ENCODE measurements at regions not wholly inside any gene's neighbourhood (a gene's known extent, or its start where the extent isn't known, plus 50 kb on each side); places are given as distances from the start of the nearest gene placed in this dataset.

DNA sequence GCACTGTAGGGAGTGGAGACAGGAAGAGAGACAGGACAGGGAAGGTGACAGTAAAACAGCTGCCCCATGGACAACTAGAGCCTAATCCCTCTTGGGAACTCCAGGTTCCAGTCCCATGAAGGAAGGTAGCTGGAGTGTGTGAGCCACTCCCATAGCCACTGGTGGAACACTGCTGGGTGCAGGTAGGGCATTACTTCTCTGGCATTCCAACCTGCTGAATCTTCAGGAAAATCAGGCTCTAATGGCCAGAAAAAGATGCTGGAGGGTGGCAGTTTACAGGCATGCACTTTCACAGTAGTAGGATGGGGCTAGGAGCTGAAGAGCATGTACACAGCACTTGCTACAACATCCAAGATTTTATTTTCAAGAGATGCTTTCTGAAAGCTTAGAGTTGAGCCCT, 259.4 kb downstream of the AUH start:
- no peak for DNase-seq

- no peak for DNase-seq
These were observed 257.8 kb downstream of the AUH start for GRCh38 chr9:91103931-91104330.

DNA sequence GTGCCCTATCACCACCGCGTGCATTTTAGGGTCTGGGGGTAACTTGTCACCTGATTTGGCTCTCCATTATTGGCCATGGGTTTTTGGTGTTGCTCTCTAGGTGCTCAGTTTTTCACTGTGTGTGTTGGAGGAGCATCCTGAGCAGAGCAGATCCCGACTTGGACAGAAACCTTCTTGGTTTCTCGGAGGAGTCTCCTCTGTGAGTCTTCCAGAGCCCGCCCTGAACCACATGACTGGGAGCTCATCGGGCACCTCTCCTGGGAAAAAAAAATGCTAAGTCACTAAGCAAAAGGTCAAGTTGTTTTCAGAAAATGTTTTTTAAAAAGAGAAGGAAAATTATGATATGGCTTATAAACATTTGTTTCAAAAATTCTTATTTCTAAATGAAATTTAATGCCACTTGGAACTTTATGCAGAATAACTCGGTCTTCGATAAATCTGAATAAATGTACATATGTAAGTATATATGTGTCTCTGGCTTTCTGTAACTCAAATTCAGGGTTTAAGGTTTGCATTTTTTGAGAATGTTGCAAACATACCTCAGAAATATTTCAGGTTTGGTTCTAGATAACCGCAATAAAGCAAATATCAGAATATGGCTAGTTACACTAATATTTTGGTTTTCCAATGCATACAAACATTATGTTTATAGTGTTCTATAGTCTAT, 255.2 kb downstream of the AUH start:
- DNase-seq, result no peak

DNA sequence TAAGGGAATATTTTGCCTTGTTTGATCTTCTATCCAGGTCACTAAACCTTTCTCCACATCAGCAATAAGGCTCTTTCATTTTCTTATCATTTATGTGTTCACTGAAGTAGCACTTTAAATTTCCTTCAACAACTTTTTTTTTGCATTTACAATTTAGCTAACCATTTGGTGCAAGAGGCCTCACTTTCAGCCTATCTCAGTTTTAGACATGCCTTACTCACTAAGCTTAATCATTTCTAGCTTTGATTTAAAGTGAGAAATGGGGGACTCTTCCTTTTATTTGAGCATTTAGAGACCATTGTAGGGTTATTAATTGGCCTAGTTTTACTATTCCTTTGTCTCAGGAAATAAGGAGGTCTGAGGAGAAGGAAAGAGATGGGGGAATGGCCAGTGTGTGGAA, 250.5 kb downstream of the AUH start:
- no peak for DNase-seq

DNA sequence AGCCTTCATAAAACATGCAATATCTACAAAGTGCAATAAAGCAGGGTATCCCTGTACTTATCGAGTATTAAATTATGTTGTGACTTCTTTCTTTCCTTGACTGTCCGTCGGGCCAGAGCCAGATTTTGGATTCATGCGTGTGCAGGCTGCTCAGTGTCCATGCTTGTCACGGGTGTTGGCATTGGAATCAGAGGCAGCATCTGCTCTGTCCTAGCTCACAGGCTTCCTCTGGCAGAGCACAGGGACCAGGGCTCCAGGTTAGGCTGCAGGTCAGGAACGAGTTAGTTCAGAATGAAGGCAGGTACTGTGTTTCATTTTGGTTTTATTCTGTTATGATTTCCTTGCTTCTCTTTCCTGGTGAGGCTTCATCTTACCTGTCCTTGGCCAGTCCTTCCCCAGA, 249.8 kb downstream of the AUH start:
- DNase-seq, result no peak

DNA sequence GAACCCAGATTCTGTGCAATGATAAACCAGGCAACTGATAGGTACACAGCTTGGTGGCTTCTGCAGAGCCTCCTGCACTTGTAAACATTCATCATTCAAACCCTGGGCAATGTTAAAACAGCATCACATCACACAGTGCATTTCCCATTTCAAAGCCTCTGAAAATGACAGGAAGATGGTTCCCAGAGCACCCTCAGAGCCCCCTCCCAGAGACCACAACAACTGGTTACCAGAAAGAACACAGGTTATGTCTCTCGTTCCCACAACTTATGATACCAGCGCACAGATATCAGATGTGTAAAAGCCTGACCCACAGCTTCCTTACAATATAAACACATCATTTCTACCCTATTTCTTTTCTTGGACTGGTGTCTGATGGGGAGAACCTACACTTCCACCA, 248.7 kb downstream of the AUH start:
- no peak for DNase-seq

DNA sequence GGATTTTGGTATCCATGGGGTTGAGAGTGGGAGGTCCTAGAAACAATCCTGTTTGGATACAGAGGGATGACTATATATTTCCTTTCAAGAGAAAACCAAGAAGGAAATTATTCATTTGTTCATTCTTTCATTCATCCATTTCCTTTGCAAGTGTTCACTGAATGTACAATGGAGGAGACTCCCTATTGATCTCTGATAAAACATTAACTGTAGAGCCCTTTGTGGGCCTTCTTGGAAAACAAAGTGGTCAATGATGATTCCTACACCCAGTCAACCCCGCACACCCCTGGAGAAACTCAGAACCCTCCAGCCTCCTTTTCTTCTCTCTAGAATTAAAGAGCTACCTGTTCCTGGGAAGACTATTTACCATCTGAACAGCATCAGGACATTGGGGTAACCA, 247.3 kb downstream of the AUH start:
- no peak for DNase-seq

GRCh38 chr9:91116211-91116610, 245.5 kb downstream of the AUH start:
- no peak for DNase-seq

DNA sequence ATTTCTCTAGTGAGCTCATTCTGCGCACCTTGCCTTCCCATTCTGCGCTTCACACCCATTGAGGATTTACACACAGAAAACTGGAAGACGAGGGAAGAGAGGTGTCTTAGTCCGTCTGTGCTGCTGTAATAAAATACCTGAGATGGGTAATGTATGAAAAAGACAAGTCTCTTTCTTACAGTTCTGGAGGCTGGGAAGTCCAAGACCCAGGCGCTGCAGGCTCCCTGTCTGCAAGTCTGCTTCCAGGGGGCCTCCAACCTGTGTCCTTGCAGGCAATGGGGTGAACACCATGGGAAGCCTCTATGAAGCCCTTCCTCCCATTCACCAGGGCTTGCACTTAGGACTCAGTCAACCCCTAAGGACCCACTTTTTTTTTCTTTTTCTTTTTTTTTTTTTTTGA, 245.0 kb downstream of the AUH start:
- DNase-seq, result no peak

GRCh38 chr9:91117474-91117891, 244.2 kb downstream of the AUH start:
- DNase-seq, result no peak

DNA sequence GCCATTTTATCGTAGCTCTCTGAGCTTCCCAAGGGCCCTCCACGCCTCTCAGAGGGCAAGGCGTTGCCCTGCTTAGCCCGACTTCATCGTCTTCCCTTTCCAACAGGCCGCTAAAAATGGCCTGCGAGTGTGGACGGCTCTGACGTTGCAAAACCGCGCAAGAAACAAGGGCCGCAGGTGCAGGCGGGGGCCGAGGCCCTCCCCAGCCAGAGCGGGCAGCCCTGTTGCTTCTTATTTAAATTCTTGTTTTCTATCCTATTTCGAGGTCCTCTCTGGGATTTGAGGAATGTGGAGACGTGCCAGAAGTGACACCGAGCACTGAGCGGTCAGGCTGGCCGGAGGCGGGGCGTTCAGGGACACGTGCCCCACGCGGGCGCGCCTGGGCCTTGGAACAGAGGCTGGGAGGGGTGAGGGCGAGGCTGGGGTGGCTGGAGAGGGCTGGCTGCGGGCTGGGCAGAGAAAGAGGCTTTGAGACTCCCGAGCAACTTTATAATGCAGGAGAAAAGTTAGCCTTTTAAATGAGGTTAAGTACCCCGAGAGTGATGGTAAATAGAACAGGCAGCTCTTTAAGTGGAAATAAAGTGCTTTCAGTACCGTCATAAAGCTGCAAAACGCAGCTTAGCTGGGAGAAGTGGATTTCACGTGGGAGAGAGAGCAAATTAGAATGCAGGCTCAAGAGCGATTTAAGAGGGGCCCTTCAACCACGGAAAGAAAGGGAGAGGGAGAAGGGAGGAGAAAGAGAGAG, 243.6 kb downstream of the AUH start:
- DNase-seq, result no peak

GRCh38 chr9:91118704-91119025, 243.1 kb downstream of the AUH start:
- no peak for DNase-seq

DNA sequence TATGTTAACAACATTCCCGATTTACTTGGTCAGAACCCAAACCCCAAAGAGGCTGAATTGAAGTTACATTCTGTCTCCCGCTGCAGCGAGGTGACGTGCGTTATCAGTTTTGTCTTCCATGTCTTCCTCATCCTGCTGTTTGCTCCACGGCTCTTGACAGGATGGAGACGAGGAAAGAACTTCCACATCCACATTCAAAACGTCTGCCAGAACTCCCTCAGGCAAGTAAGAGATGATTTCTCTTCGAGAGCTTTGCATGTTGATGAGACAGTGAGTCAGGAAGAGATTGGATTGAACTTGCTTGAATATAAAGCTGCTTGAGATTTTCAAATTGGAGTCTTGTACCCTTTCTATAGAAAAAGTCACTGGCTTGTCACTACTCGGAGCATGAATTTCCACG, 242.6 kb downstream of the AUH start:
- no peak for DNase-seq

GRCh38 chr9:91119679-91120078, 242.0 kb downstream of the AUH start:
- no peak for DNase-seq

GRCh38 chr9:91120200-91120599, 241.5 kb downstream of the AUH start:
- DNase-seq, result no peak

DNA sequence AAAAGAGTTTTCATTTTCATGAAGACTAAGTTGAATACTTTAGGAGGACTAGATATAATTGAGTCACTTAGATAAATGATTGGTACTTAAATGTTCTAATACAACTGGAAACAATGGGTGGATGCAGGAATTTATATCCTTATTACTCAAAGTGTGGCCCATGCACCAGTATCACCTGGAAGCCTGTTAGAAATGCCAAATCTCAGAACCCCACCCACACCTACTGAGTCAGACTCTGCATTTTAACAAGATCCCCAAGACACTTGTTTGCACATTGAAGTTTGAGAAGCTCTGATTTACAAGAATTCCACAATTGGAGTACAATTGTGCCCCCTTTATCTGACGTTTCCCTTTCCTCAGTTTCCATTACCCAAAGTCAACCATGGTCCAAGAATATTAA, 239.0 kb downstream of the AUH start:
- no peak for DNase-seq

GRCh38 chr9:91126761-91127445, 234.8 kb downstream of the AUH start:
- no peak for DNase-seq

- no peak for DNase-seq
These were observed 234.1 kb downstream of the AUH start for GRCh38 chr9:91127653-91128052.

DNA sequence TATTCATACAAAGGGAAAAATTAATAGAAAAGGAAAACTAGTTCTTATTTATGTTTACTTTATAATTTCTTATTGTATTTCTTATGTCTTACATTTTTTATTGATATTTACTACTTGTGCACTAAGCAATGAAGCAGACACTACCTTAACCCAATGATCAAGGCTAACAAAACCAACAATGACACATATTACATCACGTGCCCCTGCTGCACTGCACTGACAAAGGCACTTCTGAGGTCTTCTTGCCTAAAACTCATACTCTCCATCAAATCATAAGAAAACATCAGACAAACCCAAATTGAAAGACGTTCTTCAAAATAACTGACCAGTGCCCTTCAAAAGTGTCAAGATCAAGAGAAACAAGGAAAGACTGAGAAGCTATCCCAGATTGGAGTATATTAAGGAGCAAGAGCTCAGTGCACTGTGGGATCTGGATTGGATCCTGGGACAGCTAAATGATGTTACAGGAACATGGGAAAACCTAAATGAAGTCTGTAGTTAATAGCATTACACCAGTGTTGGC, 230.9 kb downstream of the AUH start:
- DNase-seq, result no peak

- DNase-seq, result no peak
These were observed 230.3 kb downstream of the AUH start for GRCh38 chr9:91131433-91131839.

DNA sequence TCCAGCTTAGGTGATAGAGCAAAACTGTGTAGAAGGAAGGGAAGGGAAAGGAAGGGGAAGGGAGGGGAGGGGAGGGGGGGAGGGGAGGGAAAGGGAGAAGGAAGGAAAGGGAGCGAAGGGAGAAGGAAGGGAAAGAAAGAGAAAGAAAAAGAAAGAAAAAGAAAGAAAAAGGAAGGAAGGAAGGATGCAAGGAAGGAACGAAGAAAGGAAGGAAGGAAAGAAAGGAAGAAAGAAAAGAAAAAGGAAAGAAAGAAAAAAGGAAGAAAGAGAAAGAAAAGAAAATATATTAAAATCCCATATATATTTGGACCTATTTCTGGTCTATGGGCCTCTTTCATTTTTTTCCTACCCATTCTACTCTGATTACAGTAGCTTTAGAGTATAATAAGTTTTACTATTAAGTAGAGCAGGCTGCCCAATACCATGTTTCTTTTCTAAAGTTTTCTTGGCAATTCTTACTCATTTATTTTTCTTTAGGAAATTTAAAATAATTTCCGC, 229.1 kb downstream of the AUH start:
- no peak for DNase-seq

GRCh38 chr9:91134608-91135007, 227.1 kb downstream of the AUH start:
- no peak for DNase-seq

GRCh38 chr9:91137391-91137790, 224.3 kb downstream of the AUH start:
- DNase-seq, result no peak

GRCh38 chr9:91138760-91139159, 223.0 kb downstream of the AUH start:
- no peak for DNase-seq
